GM18520 (cell line): ENCODE measurements at regions not wholly inside any gene's neighbourhood (a gene's known extent, or its start where the extent isn't known, plus 50 kb on each side); places are given as distances from the start of the nearest gene placed in this dataset.

ENCODE experiments used
- ATAC-seq: cut with Tn5 transposase; IDR thresholded peaks from one replicate; pipeline ENCODE4 v1.9.1; 2021; ENCODE audit not compliant: unreplicated experiment

DNA sequence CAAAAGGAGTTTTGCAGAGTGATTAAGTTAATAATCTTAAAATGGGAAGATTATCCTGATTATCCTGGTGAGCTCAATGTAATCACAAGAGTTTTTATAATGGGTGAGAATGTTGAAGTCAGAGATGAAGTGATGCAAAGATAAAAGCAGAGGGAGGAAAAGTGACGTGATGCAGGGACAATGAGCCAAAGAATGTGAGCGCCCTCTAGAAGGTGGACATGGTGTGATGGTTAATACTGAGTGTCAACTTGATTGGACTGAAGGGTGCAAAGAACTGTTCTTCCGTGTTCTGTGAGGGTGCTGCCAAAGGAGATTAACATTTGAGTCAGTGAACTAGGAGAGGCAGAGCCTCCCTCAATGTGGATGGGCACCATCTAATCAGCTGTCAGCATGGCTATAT lies 569.6 kb upstream of the AGTR1 start:
- no peak for ATAC-seq

DNA sequence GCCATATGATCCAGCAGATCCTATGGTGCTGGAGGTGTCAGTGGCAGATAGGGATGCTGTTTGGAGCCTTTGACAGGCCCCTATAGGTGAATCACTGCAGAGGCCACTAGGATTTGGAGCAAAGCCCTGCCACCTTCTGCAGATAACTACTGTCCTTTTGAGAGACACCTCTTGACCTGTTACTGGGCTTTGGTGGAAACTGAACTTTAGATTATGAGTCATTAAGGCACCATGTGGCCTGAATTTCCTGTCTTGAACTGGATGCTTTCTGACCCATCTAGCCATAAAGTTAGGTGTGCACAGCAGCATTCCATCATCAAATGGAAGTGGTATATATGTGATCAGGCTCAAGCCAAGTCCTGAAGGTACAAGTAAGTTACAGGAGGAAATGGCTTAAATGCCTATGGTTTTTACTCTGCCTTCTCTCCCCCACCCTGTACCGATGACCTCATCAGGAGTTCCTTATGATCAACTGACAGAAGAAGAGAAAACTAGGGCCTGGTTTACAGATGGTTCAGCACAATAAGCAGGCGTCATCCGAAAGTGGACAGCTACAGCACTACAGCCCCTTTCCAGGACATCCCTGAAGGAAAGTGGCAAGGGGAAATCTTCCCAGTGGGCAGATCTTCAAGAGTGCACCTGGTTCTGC lies 565.6 kb upstream of the AGTR1 start:
- ATAC-seq = peak; percentile 49

- ATAC-seq = no peak
Measured at GRCh38 chr3:148136816-148137215, 560.9 kb upstream of the AGTR1 start.

DNA sequence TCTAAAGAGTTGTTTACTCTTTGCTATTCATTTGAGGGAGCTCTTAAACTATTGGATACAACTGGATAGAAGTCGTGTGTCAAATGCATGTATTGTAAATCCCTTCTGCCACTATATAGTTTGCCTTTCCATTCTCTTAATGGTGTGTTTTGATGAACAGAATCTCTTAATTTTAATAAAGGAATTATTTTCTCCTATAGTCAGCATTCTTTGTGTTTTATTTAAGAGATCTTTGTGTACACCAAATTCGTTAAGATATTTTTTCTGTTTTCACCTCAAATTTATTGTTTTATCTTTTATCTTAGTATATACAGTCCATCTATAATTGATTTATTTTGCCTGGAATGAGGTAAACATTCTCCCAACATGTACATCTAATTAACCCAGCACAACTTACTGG lies 551.5 kb upstream of the AGTR1 start:
- no peak for ATAC-seq

- no peak for ATAC-seq
Measured at GRCh38 chr3:148146947-148147826, 550.5 kb upstream of the AGTR1 start.

GRCh38 chr3:148147903-148148302 lies 549.8 kb upstream of the AGTR1 start:
- no peak for ATAC-seq

DNA sequence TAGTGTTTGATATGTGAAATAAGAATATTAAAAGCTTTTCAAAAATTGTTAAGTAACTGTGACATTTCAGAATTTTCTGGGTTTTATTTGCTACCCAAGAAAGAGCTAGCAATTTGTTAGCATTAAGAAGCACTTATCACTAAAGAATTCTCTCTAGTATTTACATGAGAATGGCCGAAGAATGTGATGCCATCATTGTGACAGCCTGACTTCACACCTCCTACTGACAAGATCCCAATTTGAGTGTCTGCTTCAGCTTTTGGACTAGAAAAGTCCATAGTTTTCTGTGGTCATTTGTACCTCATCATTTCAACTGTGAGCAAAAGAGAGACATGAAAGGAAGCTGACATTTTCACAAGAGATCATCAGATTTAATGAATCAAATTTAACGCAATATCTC lies 548.1 kb upstream of the AGTR1 start:
- ATAC-seq = no peak

- no peak for ATAC-seq
Measured at GRCh38 chr3:148150141-148150540, 547.6 kb upstream of the AGTR1 start.

DNA sequence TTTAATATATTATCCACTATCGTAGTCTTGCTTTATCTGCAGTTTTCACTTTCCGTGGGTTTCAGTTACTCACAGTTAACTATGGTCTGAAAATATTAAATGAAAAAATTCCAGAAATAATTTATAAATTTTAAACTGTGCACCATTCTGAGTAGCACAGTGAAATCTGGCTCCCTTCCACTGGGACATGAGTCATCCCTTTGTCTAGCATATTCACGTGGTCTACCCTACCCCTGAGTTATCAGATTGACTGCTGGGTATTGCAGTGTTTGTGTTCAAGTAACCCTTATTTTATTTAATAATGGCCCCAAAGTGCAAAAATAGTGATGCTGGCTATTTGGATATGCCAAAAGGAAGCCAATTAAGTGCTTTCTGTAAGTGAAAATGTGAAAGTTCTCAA lies 539.5 kb upstream of the AGTR1 start:
- no peak for ATAC-seq

- no peak for ATAC-seq
Measured at GRCh38 chr3:148162132-148162531, 535.6 kb upstream of the AGTR1 start.

- no peak for ATAC-seq
Measured at GRCh38 chr3:148168347-148168746, 529.4 kb upstream of the AGTR1 start.

DNA sequence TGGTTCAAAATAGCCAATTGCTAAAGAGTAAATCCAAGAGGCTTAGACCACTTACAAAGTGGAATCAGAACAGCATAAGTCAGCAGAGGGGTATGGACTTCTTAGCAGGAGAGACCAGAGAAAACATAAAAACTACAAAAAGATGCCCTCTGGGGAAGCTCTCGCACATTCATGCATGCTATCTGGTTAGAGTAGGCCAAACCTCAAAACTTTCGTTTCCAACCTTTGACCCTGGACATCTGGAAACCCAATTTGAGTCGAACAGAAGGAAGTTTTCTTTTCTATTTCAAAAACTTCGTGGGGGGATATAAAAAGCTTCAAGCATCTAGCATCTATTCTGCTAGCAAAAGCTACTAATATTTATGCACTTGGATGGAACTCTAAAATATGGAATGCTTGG lies 523.9 kb upstream of the AGTR1 start:
- peak; percentile 46 for ATAC-seq

- no peak for ATAC-seq
Measured at GRCh38 chr3:148175214-148175613, 522.5 kb upstream of the AGTR1 start.

DNA sequence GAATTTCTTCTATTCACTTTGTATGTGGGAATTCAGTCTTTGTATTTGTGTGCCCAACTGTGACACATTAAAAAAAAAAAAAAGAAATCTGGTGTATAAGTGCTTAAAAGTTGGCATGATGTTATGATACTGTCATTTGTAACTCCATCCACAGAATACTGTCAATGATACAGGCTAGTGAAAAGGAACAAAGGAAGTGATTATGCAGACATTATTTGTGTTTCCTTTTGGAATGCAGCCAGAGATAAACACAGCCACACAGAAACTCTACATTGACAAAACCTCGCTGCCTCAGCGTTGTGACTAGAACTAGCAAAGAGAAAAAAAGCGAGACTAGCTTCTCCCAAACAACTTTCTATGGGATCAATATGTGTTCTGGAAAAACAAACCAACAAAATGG lies 519.2 kb upstream of the AGTR1 start:
- no peak for ATAC-seq

DNA sequence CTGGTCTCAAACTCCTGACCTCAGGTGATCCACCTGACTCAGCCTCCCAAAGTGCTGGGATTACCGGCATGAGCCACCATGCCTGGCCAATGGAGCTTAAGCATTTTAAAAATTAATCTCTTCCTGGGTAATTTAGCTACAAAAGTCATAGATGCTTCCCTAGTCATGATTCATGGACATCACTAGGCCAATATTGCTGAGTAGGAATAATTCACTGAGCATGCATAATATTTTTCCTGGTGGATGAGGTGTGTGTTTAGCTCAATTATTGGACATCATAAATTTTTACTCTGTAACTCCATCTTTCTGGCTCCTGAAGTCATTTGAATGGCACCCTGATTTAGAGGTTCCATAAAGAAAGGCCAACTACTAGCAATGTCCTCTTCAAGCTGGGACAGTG lies 512.9 kb upstream of the AGTR1 start:
- no peak for ATAC-seq

- ATAC-seq = no peak
Measured at GRCh38 chr3:148186881-148187280, 510.8 kb upstream of the AGTR1 start.

GRCh38 chr3:148187296-148187695 lies 510.4 kb upstream of the AGTR1 start:
- ATAC-seq = no peak

DNA sequence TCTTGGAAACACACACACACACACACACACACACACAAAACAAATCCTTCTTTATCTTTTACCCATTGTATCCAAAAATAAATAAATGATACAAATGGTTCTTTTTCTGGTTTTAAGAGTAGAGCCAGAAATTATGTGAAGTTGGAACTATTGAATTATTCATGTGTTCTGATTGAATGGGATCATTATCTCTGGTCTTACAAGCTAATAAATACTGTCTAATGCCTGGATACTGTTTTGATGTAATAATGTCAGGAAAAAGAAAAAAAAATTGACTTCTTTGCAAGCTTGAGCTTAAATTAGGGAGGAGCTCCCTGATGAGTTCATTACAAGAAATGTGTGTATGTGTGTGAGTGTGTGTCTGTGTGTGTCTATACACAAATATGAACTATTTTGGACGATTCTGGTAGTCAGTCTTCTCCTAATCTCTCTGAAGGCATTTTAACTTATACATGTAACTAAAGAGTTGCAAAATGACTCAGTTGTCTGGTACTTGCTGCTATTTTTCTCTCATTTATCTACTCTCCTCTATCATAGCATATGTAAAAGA lies 507.2 kb upstream of the AGTR1 start:
- no peak for ATAC-seq

- ATAC-seq = no peak
Measured at GRCh38 chr3:148191966-148192365, 505.7 kb upstream of the AGTR1 start.

GRCh38 chr3:148197061-148197460 lies 500.6 kb upstream of the AGTR1 start:
- no peak for ATAC-seq

- no peak for ATAC-seq
Measured at GRCh38 chr3:148202386-148202785, 495.3 kb upstream of the AGTR1 start.

- ATAC-seq = no peak
Measured at GRCh38 chr3:148203297-148204010, 494.2 kb upstream of the AGTR1 start.
